ENCODE measurements at regions not wholly inside any gene's neighbourhood (a gene's known extent, or its start where the extent isn't known, plus 50 kb on each side); places are given as distances from the start of the nearest gene placed in this dataset.

DNA sequence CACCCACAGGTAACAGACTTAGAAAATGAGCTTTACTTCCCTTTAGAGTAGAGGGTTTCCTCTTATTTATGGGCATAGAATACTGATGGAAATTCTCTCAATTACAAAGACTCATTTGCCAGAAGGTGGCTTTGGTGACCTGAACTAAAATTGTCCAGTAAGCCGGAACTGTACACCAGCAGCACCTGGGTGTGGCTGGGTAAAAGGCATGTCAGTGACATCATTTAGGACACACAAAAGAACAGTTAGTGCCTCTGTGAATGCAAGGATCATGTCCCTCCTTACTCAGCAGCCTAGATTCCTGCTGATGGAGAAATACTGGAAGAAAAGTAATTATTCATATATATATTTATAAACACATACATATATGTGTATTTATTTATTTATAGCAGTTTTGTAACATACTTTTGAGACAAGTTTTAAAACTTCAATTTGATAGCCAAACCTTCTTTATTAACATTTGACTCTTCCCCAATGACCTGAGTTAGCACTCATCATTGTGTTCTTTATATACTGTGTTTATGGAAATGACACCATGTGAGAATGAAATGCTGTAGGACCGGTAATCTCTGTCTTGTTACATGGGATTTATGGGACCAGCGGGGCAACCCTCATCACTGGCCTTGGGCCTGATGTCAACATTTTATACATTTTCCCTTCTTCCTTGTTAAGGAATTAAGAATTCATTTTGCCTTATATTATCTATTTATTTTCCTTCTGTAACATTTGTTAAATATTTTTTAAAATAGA lies 274.4 kb downstream of the BRINP2 start:
- TF ChIP-seq CTCF (IDR thresholded peaks at IDR 0.05) (no peak), POLR2A (IDR thresholded peaks at IDR 0.05) (no peak)

Data from adrenal gland (tissue), 5 donors.